HG02970 (cell line): ENCODE measurements at regions not wholly inside any gene's neighbourhood (a gene's known extent, or its start where the extent isn't known, plus 50 kb on each side); places are given as distances from the start of the nearest gene placed in this dataset.

Experiments used
- ATAC-seq: cut with Tn5 transposase; IDR thresholded peaks from one replicate; pipeline ENCODE4 v1.9.1; 2021; ENCODE audit warnings: mild to moderate bottlenecking, moderate library complexity, moderate number of reproducible peaks; ENCODE audit not compliant: unreplicated experiment, low FRiP score

DNA sequence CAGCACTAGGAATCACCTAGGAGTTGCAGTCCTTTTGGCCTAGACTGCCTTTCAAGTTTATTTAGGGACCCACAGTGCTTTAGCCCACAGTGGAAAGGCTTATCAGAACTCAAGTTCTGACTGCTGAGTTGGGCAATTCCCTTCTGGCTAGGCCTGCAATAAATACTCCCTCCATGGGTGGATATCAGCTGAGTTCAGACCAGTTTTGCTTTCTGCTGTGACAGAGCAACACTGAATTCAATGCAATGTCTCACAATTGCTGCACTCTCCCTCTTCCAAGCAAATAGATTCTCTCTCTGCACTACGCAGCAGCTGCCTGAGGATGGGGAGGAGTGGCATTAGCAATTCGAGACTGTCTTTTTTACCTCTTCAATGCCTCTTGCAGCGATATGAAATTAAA lies 1153.3 kb downstream of the SORCS1 start:
- no peak for ATAC-seq

GRCh38 chr10:106000721-106001120 lies 1163.8 kb downstream of the SORCS1 start:
- no peak for ATAC-seq

- no peak for ATAC-seq
Measured at GRCh38 chr10:105993609-105994008, 1170.9 kb downstream of the SORCS1 start.

DNA sequence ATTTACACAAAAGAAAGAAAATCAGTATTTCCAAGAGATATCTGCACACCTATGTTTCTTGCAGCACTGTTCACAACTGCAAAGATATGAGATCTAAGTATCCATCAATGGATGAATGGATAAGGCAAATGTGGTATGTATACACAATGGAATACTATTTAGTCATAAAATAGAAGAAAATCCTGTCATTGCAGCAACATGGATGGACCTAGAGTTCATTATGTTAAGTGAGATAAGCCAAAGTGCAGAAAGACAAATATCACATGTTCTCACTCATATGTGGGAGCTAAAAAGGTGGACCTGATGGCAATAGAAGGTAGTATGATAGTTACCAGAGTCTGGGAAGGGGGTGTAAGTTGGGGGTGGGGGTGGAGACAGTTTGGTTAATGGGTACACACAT lies 1171.6 kb downstream of the SORCS1 start:
- ATAC-seq = no peak

- ATAC-seq = no peak
Measured at GRCh38 chr10:105990529-105990928, 1174.0 kb downstream of the SORCS1 start.

- ATAC-seq = no peak
Measured at GRCh38 chr10:105989995-105990394, 1174.5 kb downstream of the SORCS1 start.

DNA sequence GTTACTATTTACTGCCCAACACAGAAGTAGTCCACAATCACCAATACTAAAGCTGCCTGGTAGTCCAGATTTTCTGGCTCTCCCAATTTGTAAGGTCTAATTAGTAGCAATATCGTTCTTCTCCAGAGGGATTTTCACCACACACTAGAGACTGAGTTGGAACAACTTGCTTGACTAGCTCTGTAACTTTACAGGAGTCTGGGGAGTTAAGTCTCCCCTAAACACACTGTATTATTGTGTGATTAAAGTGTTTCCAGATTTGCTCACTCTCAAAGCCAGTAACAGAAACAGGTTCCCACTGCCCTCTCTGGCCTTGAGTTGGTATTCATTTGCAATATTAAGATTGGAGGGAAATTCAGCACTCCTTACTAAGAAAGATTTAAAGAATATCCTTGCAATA lies 1175.7 kb downstream of the SORCS1 start:
- no peak for ATAC-seq

- no peak for ATAC-seq
Measured at GRCh38 chr10:105986912-105987635, 1177.4 kb downstream of the SORCS1 start.

GRCh38 chr10:105986486-105986885 lies 1178.0 kb downstream of the SORCS1 start:
- ATAC-seq = no peak

DNA sequence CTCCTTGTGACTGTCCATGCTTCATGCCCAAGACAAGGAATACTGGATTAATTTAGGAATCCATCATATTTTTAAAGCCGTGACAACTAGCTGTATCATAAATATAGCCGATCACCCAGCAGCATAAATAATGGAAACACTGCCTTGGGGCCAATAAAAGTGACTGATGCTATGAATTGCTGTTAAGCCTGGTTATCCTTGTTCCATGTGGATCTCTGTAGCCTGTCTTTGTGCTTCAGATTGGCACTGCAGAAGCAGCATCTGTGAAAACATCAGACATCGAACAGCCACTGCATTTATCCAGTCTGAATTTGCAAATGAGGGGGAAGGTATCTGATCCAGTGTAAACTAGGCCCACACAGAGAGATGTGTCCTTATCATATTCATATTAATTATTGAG lies 1181.8 kb downstream of the SORCS1 start:
- ATAC-seq = no peak

DNA sequence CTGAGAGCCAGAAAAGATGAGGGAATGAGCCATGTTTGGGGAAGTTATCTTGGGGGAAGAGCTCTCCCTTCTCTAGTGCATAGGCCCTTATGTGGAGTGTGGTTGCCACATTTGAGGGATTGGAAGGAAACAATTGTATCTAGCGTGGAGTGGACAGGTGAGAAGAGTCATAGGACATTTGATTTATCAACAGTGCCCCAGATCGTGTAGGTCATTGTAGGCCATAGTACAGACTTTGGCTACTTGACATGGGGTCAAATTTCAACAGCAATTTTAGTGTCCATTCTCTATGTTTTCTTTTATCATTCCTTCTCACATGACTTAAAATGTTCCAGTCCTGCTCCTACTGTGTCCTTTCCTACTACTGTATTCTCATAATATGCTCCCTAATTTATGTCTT lies 1182.8 kb downstream of the SORCS1 start:
- no peak for ATAC-seq

DNA sequence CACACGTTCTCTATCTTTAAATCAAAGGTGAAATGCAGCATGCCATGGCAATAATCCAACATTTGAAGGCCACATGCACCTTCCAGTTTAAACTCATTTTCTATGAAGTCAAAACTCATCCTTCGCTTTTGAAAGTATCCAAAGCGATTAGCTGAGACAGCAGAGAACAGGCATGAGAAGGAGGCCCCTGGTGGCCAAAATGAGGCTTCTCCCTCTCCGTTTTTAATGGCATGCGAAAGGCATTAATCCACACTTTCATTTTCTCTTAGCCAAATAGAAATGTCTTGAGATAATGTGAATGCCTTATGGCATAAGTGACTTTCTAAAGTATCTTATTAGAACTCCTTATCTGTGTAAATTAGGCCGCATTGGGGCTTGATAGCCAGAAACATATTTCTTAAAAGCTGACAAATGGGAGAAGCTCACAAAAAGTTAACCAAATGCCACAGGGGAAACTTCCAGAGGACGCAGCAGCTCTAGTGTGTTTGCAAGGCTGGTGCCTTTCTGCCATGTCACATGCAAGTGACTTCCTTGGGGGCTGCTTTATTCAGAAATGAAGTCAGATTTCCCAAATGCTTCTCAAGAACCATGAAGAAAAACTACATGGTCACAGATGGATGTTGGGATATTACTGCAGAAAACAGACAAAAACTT lies 1189.6 kb downstream of the SORCS1 start:
- no peak for ATAC-seq

DNA sequence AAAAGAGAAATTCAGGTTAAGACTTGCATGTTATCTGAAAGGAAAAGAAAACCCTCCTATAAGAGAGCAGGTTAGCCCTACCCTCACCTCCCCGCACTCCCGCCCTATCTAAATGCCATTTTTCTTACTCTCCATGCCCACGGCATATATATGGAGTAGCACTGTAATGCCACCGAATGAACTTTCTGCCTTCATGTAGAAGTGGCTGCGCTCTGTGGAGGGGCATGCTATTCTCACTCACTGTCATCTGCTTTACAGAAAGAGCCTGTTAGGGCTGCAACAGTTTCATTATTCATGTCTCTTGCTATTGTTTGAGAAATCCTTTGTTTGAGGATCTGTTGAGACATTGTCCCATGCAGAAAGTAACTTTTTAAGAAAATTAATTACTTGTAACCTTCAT lies 1190.6 kb downstream of the SORCS1 start:
- no peak for ATAC-seq

GRCh38 chr10:105973360-105973759 lies 1191.1 kb downstream of the SORCS1 start:
- no peak for ATAC-seq

GRCh38 chr10:105971460-105971859 lies 1193.0 kb downstream of the SORCS1 start:
- no peak for ATAC-seq

DNA sequence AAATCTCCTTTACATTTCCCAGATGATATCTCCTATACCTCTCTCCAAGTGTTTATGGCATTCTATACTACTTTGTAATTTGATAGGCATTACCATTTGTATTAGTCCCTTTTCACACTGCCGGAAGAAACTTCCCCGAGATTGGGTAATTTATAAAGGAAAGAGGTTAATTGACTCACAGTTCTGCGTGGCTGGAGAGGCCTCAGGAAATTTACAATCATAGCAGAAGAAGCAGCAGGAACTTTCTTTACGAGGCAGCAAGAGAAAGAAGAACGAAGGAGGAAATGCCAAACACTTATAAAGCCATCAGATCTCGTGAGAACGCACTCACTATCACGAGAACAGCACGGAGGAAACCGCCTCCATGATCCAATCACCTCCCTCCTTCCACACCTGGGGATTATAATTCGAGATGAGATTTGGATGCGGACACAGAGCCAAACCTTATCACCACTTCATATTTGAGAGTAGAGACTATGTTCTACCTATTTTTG lies 1194.6 kb downstream of the SORCS1 start:
- ATAC-seq = no peak

DNA sequence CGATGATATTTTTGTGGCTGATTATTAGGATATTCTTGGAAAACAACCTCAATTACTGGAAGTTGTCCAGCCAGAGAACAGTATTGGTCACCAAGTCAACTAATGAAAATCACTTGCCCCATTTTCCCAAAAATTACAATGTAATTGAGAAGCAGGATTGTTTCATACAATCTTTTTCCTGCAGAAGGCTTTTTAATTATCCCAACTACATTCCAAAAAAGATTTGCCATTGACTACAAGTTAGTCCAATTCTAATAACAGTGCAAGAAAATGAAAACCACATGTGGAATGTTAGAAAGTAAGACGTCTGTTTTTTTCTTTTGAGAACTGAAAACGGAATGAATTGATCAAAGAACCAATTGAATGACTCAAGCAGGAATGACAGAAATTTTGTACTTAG lies 1195.8 kb downstream of the SORCS1 start:
- no peak for ATAC-seq

GRCh38 chr10:105967256-105967655 lies 1197.2 kb downstream of the SORCS1 start:
- ATAC-seq = no peak

- ATAC-seq = no peak
Measured at GRCh38 chr10:105965141-105965540, 1199.4 kb downstream of the SORCS1 start.

- no peak for ATAC-seq
Measured at GRCh38 chr10:105964009-105964408, 1200.5 kb downstream of the SORCS1 start.

DNA sequence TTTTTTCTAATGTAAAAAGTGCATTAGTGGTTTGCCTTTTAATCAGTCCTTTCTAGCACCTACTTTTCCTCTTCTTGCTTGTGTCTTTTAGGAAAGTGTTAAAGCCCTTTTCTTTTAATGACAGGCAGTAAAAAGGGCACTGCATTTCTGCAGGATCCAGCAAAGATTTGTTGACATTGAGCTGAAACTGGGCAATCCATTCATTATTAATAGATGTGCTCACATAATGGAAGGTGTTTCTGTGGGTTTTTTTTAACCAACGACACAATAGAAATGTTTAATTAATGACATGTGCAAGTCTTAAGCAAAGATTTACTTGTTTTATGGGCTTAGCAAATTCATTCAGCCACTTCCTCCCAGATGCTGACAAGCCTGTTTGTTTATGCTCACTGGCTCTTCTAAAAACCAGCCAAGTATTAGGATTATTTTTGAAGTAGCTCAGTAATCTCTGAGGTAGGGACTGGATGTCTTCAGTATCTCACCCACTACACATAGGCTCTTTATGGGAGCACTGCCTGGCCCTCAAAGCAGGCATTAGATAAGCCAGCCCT lies 1201.1 kb downstream of the SORCS1 start:
- no peak for ATAC-seq

- no peak for ATAC-seq
Measured at GRCh38 chr10:105956550-105956949, 1208.0 kb downstream of the SORCS1 start.
